ELR (cell line): ENCODE measurements at regions not wholly inside any gene's neighbourhood (a gene's known extent, or its start where the extent isn't known, plus 50 kb on each side); places are given as distances from the start of the nearest gene placed in this dataset.

ENCODE experiments used
- DNase-seq: peaks from one replicate; pipeline ENCODE4 v3.0.0-alpha.2; 2015; ENCODE audit warnings: low read depth

- no peak for DNase-seq
These were observed 85.3 kb upstream of the FYN start for GRCh38 chr6:111958534-111958933.

GRCh38 chr6:111959766-111960165 is 86.5 kb upstream of the FYN start:
- DNase-seq = no peak

- DNase-seq = no peak
These were observed 86.8 kb upstream of the CCN6 start for GRCh38 chr6:111967131-111967530.

GRCh38 chr6:111970426-111970825 is 83.5 kb upstream of the CCN6 start:
- DNase-seq = no peak

GRCh38 chr6:111971181-111971841 is 82.6 kb upstream of the CCN6 start:
- DNase-seq = no peak

GRCh38 chr6:111971866-111972532 is 81.9 kb upstream of the CCN6 start:
- peak; percentile 31 for DNase-seq

GRCh38 chr6:111972745-111973117 is 81.2 kb upstream of the CCN6 start:
- DNase-seq = no peak

- DNase-seq = peak; percentile 95
These were observed 80.7 kb upstream of the CCN6 start for GRCh38 chr6:111973118-111973761.

- peak; percentile 51 for DNase-seq
These were observed 79.8 kb upstream of the CCN6 start for GRCh38 chr6:111973927-111974639.

- no peak for DNase-seq
These were observed 78.4 kb upstream of the CCN6 start for GRCh38 chr6:111975466-111975865.

- DNase-seq = no peak
These were observed 77.8 kb upstream of the CCN6 start for GRCh38 chr6:111976139-111976538.

GRCh38 chr6:111978532-111979149 is 75.3 kb upstream of the CCN6 start:
- peak; percentile 22 for DNase-seq

- DNase-seq = no peak
These were observed 74.3 kb upstream of the CCN6 start for GRCh38 chr6:111979633-111980032.

GRCh38 chr6:111980143-111980542 is 73.8 kb upstream of the CCN6 start:
- DNase-seq = peak; percentile 20

GRCh38 chr6:111980971-111981840 is 72.7 kb upstream of the CCN6 start:
- no peak for DNase-seq

- no peak for DNase-seq
These were observed 71.2 kb upstream of the CCN6 start for GRCh38 chr6:111982681-111983080.

GRCh38 chr6:111983193-111983592 is 70.7 kb upstream of the CCN6 start:
- no peak for DNase-seq

GRCh38 chr6:111984081-111984480 is 69.8 kb upstream of the CCN6 start:
- no peak for DNase-seq

- no peak for DNase-seq
These were observed 69.2 kb upstream of the CCN6 start for GRCh38 chr6:111984516-111985201.

GRCh38 chr6:111985202-111985731 is 68.6 kb upstream of the CCN6 start:
- DNase-seq = peak; percentile 98
